Endodermal cell (in vitro differentiated cells): ENCODE measurements at regions not wholly inside any gene's neighbourhood (a gene's known extent, or its start where the extent isn't known, plus 50 kb on each side); places are given as distances from the start of the nearest gene placed in this dataset.

Source experiments
- DNase-seq: peaks from one replicate; pipeline ENCODE4 v3.0.0-alpha.2; 2017
- H3K27ac ChIP-seq: 2 replicates; pipeline ENCODE4 v1.5.1; 2013; ENCODE audit warnings: mild to moderate bottlenecking, low read depth, low read length, moderate library complexity
- H3K27me3 ChIP-seq: 2 replicates; pipeline ENCODE4 v1.6.1; 2013; ENCODE audit warnings: mild to moderate bottlenecking, low read length, moderate library complexity; ENCODE audit not compliant: insufficient read depth, control insufficient read depth, poor library complexity, severe bottlenecking
- H3K36me3 ChIP-seq: 2 replicates; pipeline ENCODE4 v1.7.0; 2013; ENCODE audit warnings: mild to moderate bottlenecking, low read length, moderate library complexity; ENCODE audit not compliant: control insufficient read depth, insufficient read depth
- H3K4me1 ChIP-seq: one replicate; pipeline ENCODE4 v1.7.0; 2013; ENCODE audit warnings: low read length; ENCODE audit not compliant: control insufficient read depth, insufficient read depth
- H3K4me3 ChIP-seq: 2 replicates; pipeline ENCODE4 v1.5.1; 2013; ENCODE audit warnings: mild to moderate bottlenecking, low read length, moderate library complexity
- H3K9ac ChIP-seq: 2 replicates; pipeline ENCODE4 v1.6.1; 2013; ENCODE audit warnings: mild to moderate bottlenecking, low read length, moderate library complexity; ENCODE audit not compliant: poor library complexity, severe bottlenecking; ENCODE audit errors: extremely low read depth
- H3K9me3 ChIP-seq: 2 replicates; pipeline ENCODE4 v1.6.1; 2013; ENCODE audit warnings: mild to moderate bottlenecking, low read length, moderate library complexity; ENCODE audit not compliant: control insufficient read depth
- H3K27ac Mint-ChIP-seq: 2 replicates; pipeline ENCODE4 v1.8.0; 2020; ENCODE audit warnings: mixed read lengths
- H3K27me3 Mint-ChIP-seq: 2 replicates; pipeline ENCODE4 v1.8.0; 2021; ENCODE audit warnings: mild to moderate bottlenecking, mixed read lengths; ENCODE audit not compliant: insufficient read depth
- H3K36me3 Mint-ChIP-seq: 2 replicates; pipeline ENCODE4 v1.8.0; 2020; ENCODE audit warnings: low read depth, mixed read lengths
- H3K4me1 Mint-ChIP-seq: 2 replicates; pipeline ENCODE4 v1.8.0; 2020; ENCODE audit warnings: mixed read lengths
- H3K4me3 Mint-ChIP-seq: 2 replicates; pipeline ENCODE4 v1.8.0; 2020; ENCODE audit warnings: mild to moderate bottlenecking, moderate library complexity, mixed read lengths
- H3K9me3 Mint-ChIP-seq: 2 replicates; pipeline ENCODE4 v1.8.0; 2020; ENCODE audit warnings: mild to moderate bottlenecking, mixed read lengths
- CTCF ChIP-seq: fragments of 200-600 bp; sonication (generic); conservative IDR thresholded peaks from 2 replicates; pipeline ENCODE4 v1.5.0; 2021; ENCODE audit warnings: antibody characterized with exemption, mild to moderate bottlenecking
- WGBS, 2 experiments: methylation state at CpG; one replicate each; pipeline versions ENCODE4 v1.1.5 to v1.1.7; 2013; ENCODE audit warnings: missing lambda C conversion rate in 2 of 2, mixed read lengths in 1 of 2; ENCODE audit not compliant: insufficient coverage in 1 of 2, insufficient read length in 1 of 2; 5-methylcytosine and 5-hydroxymethylcytosine counted together

GRCh38 chr4:84150177-84150576 lies 348.9 kb downstream of the NKX6-1 start:
- TF ChIP-seq CTCF = no peak
- Mint-ChIP-seq H3K36me3 (no peaks in the 10 kb centered on the region), H3K4me3 (no peak overlapping the region), H3K27me3 (no peaks in the 10 kb centered on the region), H3K27ac (no peak overlapping the region), H3K9me3 (no peaks in the 10 kb centered on the region), H3K4me1 (peaks cover 2% of the 10 kb centered on the region)
- Histone ChIP-seq H3K27me3 (no peaks in the 10 kb centered on the region), H3K4me3 (no peak overlapping the region), H3K9ac (no peak overlapping the region), H3K4me1 (no peaks in the 10 kb centered on the region), H3K36me3 (no peaks in the 10 kb centered on the region), H3K27ac (no peak overlapping the region), H3K9me3 (no peaks in the 10 kb centered on the region)
- DNase-seq = no peak
- WGBS, 2 experiments = 97 to 100% methylated on average over 1 of the region's 1 CpG

- Histone ChIP-seq H3K4me1 (no peaks in the 10 kb centered on the region), H3K36me3 (no peaks in the 10 kb centered on the region), H3K9me3 (no peaks in the 10 kb centered on the region), H3K27me3 (no peaks in the 10 kb centered on the region), H3K4me3 (no peak overlapping the region), H3K9ac (no peak overlapping the region), H3K27ac (no peak overlapping the region)
- H3K36me3 Mint-ChIP-seq = no peaks in the 10 kb centered on the region
- no peak for TF ChIP-seq CTCF
- no peak overlapping the region for H3K4me3 Mint-ChIP-seq
- H3K9me3 Mint-ChIP-seq = no peaks in the 10 kb centered on the region
- H3K4me1 Mint-ChIP-seq = no peaks in the 10 kb centered on the region
- no peaks in the 10 kb centered on the region for H3K27me3 Mint-ChIP-seq
- no peak for DNase-seq
- WGBS, 2 experiments = 90 to 93% methylated on average over 2 to 3 of the region's 3 CpGs
- H3K27ac Mint-ChIP-seq = no peak overlapping the region
Measured at GRCh38 chr4:84147831-84148230, 351.3 kb downstream of the NKX6-1 start.

- DNase-seq = no peak
- Mint-ChIP-seq H3K9me3 (peaks cover 7% of the 10 kb centered on the region), H3K4me1 (no peaks in the 10 kb centered on the region), H3K36me3 (no peaks in the 10 kb centered on the region), H3K27me3 (no peaks in the 10 kb centered on the region), H3K4me3 (no peak overlapping the region), H3K27ac (no peak overlapping the region)
- Histone ChIP-seq H3K36me3 (no peaks in the 10 kb centered on the region), H3K4me3 (no peak overlapping the region), H3K4me1 (no peaks in the 10 kb centered on the region), H3K9me3 (no peaks in the 10 kb centered on the region), H3K9ac (no peak overlapping the region), H3K27ac (no peak overlapping the region), H3K27me3 (no peaks in the 10 kb centered on the region)
- WGBS, 2 experiments = 82 to 88% methylated on average over 2 to 3 of the region's 3 CpGs
- TF ChIP-seq CTCF = no peak
Measured at GRCh38 chr4:84146300-84146959, 352.7 kb downstream of the NKX6-1 start.
